ENCODE measurements at regions not wholly inside any gene's neighbourhood (a gene's known extent, or its start where the extent isn't known, plus 50 kb on each side); places are given as distances from the start of the nearest gene placed in this dataset.
"Not testable (repeated sequence)": the region's sequence is repeated elsewhere in the genome, so short reads cannot be mapped to it uniquely, and the experiment has no call there.

- in situ Hi-C loops (cut with MboI; ENCODE audit: low pct_unique_long_range_greater_than_20kb, low sequenced_read_pairs, unreplicated experiment) = no loop called here
- DNase-seq (ENCODE audit: low spot score) = no peak
- TF ChIP-seq CTCF (IDR thresholded peaks at IDR 0.05; ENCODE audit: extremely low read depth, insufficient read depth, missing control alignments) = no peak
These were observed 340.1 kb upstream of the PRR16 start for GRCh38 chr5:120124031-120124430.

GRCh38 chr5:120124961-120125360, 339.1 kb upstream of the PRR16 start:
- in situ Hi-C loops (cut with MboI; ENCODE audit: low pct_unique_long_range_greater_than_20kb, low sequenced_read_pairs, unreplicated experiment) = no loop called here
- DNase-seq (ENCODE audit: low spot score) = no peak
- no peak for TF ChIP-seq CTCF (IDR thresholded peaks at IDR 0.05; ENCODE audit: extremely low read depth, insufficient read depth, missing control alignments)

- DNase-seq (ENCODE audit: low spot score); in situ Hi-C loops (cut with MboI; ENCODE audit: low pct_unique_long_range_greater_than_20kb, low sequenced_read_pairs, unreplicated experiment): not testable (repeated sequence)
These were observed 331.8 kb upstream of the PRR16 start for GRCh38 chr5:120132347-120132746.

- in situ Hi-C loops (cut with MboI; ENCODE audit: low pct_unique_long_range_greater_than_20kb, low sequenced_read_pairs, unreplicated experiment) = no loop called here
- TF ChIP-seq CTCF (IDR thresholded peaks at IDR 0.05; ENCODE audit: extremely low read depth, insufficient read depth, missing control alignments) = no peak
These were observed 329.2 kb upstream of the PRR16 start for GRCh38 chr5:120134944-120135343.

GRCh38 chr5:120137582-120137981, 326.5 kb upstream of the PRR16 start:
- DNase-seq (ENCODE audit: low spot score) = no peak
- in situ Hi-C loops (cut with MboI; ENCODE audit: low pct_unique_long_range_greater_than_20kb, low sequenced_read_pairs, unreplicated experiment) = no loop called here
- TF ChIP-seq CTCF (IDR thresholded peaks at IDR 0.05; ENCODE audit: extremely low read depth, insufficient read depth, missing control alignments) = no peak

More at GRCh38 chr5:120134944-120135343, 329.2 kb upstream of the PRR16 start:
- no peak for DNase-seq (ENCODE audit: low spot score)

GRCh38 chr5:120139039-120139438, 325.1 kb upstream of the PRR16 start:
- in situ Hi-C loops (cut with MboI; ENCODE audit: low pct_unique_long_range_greater_than_20kb, low sequenced_read_pairs, unreplicated experiment) = no loop called here
- no peak for DNase-seq (ENCODE audit: low spot score)
- TF ChIP-seq CTCF (IDR thresholded peaks at IDR 0.05; ENCODE audit: extremely low read depth, insufficient read depth, missing control alignments) = no peak

GRCh38 chr5:120140501-120140900, 323.6 kb upstream of the PRR16 start:
- DNase-seq (ENCODE audit: low spot score) = no peak
- in situ Hi-C loops (cut with MboI; ENCODE audit: low pct_unique_long_range_greater_than_20kb, low sequenced_read_pairs, unreplicated experiment) = no loop called here
- TF ChIP-seq CTCF (IDR thresholded peaks at IDR 0.05; ENCODE audit: extremely low read depth, insufficient read depth, missing control alignments) = no peak
